ENCODE measurements at regions not wholly inside any gene's neighbourhood (a gene's known extent, or its start where the extent isn't known, plus 50 kb on each side); places are given as distances from the start of the nearest gene placed in this dataset.

DNA sequence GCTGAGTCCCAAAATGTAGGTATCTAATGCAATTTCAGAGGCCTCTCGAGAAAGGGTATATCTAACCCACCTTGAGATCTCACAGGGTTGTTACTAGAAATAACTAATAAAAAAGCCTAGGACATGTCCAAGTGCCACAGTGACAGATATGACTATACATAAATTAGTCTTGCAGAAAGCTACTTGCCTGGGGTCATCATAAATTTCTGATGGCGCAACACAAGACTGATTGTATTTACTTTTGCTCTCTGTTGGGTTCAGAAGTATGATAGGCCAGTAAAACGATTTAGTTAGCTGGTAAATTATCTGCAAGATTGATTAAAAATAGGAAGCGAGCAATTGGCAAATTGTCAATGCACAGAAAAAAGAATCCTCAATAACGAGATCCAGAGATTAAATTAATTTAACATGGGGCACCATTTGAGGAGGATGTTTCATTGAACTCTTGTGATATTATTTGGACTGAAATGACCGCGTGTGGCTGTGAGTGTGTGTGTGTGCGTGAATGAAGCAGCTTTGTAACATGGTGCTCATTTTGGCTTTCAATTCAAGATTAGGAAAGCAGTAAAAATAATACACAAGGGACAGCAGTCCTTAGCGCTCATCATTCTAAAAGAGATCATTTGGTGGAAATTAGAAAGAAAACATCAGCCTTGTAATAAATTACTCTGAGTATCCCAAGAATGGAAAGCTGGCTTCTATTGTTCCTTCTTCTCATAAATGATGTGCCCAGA is 157.4 kb upstream of the ZFHX3 start:
- ChIA-PET CTCF (interaction anchor here (2.3 kb wide), 1 partner anchor 8 kb away, joined by 8 read pairs; no protein-coding TSS in a partner anchor), POLR2A (interaction anchor here (0.7 kb wide), 1 partner anchor 9 kb away, joined by 3 read pairs; no protein-coding TSS in a partner anchor)
- H3K4me3 ChIP-seq (ENCODE audit: low read depth, low read length) = no peak overlapping the region
- no peak for DNase-seq (ENCODE audit: low read depth, low spot score)
- TF ChIP-seq, protein P1, sequence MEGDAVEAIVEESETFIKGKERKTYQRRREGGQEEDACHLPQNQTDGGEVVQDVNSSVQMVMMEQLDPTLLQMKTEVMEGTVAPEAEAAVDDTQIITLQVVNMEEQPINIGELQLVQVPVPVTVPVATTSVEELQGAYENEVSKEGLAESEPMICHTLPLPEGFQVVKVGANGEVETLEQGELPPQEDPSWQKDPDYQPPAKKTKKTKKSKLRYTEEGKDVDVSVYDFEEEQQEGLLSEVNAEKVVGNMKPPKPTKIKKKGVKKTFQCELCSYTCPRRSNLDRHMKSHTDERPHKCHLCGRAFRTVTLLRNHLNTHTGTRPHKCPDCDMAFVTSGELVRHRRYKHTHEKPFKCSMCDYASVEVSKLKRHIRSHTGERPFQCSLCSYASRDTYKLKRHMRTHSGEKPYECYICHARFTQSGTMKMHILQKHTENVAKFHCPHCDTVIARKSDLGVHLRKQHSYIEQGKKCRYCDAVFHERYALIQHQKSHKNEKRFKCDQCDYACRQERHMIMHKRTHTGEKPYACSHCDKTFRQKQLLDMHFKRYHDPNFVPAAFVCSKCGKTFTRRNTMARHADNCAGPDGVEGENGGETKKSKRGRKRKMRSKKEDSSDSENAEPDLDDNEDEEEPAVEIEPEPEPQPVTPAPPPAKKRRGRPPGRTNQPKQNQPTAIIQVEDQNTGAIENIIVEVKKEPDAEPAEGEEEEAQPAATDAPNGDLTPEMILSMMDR (IDR thresholded peaks at IDR 0.05; ENCODE audit: insufficient read depth, low read length, missing control alignments) = no peak

DNA sequence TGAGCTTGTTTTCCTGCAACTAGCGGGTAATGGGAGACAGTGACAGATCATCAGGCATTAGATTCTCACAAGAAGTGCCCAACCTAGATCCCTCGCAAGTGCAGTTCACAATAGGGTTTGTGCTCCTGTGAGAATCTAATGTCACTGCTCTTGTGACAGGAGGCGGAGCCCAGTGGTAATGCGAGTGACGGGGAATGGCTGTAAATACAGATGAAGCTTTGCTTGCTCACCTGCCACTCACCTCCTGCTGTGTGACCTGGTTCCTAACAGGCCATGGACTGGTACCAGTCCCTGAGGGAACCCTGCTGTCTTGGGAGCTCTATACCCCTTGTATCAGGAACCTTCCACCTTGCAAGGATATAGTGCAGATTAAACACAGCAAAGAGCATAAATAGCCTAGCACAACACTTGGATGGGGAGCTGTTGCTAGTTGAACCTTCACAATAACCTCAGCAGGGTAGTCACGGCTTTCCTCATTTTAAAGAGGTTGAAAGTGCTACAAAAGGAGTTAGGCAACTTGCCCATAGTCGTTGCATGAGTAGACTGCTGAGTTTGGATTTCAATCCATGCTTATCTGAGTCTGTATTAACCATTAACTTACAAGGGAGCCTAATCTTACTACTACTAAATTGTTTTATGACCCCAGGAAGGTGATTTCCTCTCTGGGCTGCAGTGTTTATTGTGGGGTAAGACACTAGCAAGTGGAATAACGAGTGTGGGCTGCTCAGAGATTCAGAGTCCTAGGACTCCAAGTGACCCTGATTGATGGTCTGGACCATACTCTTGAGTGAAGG is 156.6 kb upstream of the ZFHX3 start:
- ChIA-PET CTCF (interaction anchor here (1.3 to 2.3 kb wide), 2 partner anchors 9 to 372 kb away, joined by 7 to 8 read pairs; no protein-coding TSS in a partner anchor), POLR2A (interaction anchor here (0.7 kb wide), 1 partner anchor 10 kb away, joined by 3 read pairs; no protein-coding TSS in a partner anchor)
- DNase-seq (ENCODE audit: low read depth, low spot score) = no peak
- TF ChIP-seq, protein P1 (IDR thresholded peaks at IDR 0.05; ENCODE audit: insufficient read depth, low read length, missing control alignments) = no peak
- no peak overlapping the region for H3K4me3 ChIP-seq (ENCODE audit: low read depth, low read length)

DNA sequence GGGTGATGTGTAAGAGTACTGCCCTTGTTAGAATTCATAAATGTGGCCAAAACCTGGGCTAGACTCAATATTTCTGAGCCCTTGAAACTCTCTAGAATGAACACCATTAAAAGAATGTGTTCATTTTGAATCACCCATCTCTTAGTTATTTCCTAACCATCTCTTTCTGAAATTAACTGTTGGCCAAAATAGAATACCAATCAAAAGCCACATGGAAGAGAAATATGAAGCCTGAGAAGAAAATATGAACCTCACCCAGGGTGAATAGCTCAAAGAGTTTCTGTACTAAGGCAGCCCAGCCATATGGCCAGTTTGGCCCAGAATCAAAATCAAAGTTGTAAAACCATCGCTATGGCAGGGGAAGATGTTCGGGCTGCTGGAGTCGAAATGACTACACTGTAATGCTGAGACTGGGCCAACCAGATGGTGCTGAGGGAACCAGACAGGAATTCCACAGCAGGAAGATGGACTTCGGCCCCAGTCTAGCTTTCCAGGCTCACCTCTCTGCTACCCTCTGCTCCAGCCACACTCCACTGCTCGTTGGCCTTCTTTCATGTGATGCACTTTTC is 154.3 kb upstream of the ZFHX3 start:
- TF ChIP-seq, protein P1 (IDR thresholded peaks at IDR 0.05; ENCODE audit: insufficient read depth, low read length, missing control alignments) = no peak
- POLR2A ChIA-PET = interaction anchor here (0.6 to 3.5 kb wide), 8 partner anchors 13 to 249 kb away, joined by 3 to 36 read pairs (median 4); partner anchors contain the start of gene ZFHX3
- CTCF ChIA-PET = interaction anchor here (0.9 to 3.3 kb wide), 9 partner anchors 11 to 676 kb away, joined by 3 to 15 read pairs (median 3); no protein-coding TSS in a partner anchor
- H3K4me3 ChIP-seq (ENCODE audit: low read depth, low read length) = no peak overlapping the region
- DNase-seq (ENCODE audit: low read depth, low spot score) = peak; percentile 97

DNA sequence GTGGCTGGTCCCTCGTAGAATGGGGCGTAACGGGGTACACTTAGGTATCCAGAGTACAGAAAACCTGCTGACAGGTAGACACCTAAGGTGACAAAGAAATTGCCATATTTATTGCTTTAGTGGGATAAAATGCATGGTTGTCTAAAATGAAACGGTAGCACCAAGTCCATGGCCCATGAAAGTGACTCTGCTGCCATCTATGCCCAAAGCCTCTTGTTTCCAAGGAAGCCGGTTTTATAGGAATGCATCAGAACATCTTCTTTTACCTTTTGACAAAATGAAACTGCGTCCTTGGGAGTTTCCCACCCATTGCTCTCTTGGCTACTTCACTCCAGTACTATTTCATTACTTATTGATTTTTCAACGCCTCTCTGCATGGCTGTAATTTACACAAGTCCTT is 151.3 kb upstream of the ZFHX3 start:
- ChIA-PET POLR2A (no interaction called here), CTCF (interaction anchor here (1.0 kb wide), 1 partner anchor 367 kb away, joined by 3 read pairs; no protein-coding TSS in a partner anchor)
- no peak for DNase-seq (ENCODE audit: low read depth, low spot score)

DNA sequence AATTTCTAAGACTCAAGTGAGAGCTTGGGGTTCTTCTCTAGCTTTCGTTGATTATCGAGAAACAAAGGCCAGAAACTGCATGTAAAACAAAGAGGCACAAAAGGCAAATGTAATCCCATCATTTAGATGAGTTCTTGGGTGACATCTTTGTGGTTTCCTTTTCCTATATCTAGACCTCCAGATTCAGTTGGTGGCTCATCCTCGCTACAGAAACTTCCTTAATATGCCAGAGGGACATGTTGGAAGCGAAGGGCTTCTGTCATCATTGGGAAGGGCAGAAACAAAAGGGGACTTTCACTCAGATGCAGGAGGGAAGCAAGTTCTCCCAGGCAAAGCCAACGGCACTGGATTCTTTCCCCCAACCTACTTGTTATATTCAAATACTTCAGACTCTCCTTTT is 150.6 kb upstream of the ZFHX3 start:
- ChIA-PET CTCF (interaction anchor here (1.0 kb wide), 1 partner anchor 366 kb away, joined by 3 read pairs; no protein-coding TSS in a partner anchor), POLR2A (no interaction called here)
- TF ChIP-seq, protein P1 (IDR thresholded peaks at IDR 0.05; ENCODE audit: insufficient read depth, low read length, missing control alignments) = no peak
- no peak overlapping the region for H3K4me3 ChIP-seq (ENCODE audit: low read depth, low read length)
- no peak for DNase-seq (ENCODE audit: low read depth, low spot score)

More for the DNA sequence above, 151.3 kb upstream of the ZFHX3 start:
- no peak overlapping the region for H3K4me3 ChIP-seq (ENCODE audit: low read depth, low read length)
- TF ChIP-seq, protein P1 (IDR thresholded peaks at IDR 0.05; ENCODE audit: insufficient read depth, low read length, missing control alignments) = no peak

All from AG04449 (cell line).